LNCAP (cell line): ENCODE measurements at regions not wholly inside any gene's neighbourhood (a gene's known extent, or its start where the extent isn't known, plus 50 kb on each side); places are given as distances from the start of the nearest gene placed in this dataset.

ENCODE experiments used
- TF ChIP-seq, protein P1 (sequence below): fragments of 450-650 bp; IDR thresholded peaks from 2 replicates; pipeline ENCODE4 v1.5.1; 2017; ENCODE audit warnings: mild to moderate bottlenecking

DNA sequence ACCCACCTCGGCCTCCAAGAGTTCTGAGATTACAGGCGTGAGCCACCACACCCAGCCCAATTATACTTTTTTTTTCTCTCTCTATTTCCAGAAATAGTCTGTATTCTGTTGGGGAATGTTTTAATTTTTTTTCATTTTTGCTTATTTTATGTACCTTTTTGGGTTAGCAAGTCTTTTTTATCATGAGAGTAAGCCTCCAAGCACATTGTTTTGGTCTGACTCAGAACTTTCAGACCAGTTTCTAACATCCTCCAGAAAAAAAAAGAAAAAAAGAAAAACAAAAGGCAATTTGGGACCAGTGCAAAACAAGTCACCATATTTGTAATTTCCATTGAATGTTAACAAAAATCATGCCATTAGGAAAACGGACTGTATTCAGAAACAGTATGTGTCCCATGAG, 1465.5 kb downstream of the SLITRK5 start:
- TF ChIP-seq, protein P1, sequence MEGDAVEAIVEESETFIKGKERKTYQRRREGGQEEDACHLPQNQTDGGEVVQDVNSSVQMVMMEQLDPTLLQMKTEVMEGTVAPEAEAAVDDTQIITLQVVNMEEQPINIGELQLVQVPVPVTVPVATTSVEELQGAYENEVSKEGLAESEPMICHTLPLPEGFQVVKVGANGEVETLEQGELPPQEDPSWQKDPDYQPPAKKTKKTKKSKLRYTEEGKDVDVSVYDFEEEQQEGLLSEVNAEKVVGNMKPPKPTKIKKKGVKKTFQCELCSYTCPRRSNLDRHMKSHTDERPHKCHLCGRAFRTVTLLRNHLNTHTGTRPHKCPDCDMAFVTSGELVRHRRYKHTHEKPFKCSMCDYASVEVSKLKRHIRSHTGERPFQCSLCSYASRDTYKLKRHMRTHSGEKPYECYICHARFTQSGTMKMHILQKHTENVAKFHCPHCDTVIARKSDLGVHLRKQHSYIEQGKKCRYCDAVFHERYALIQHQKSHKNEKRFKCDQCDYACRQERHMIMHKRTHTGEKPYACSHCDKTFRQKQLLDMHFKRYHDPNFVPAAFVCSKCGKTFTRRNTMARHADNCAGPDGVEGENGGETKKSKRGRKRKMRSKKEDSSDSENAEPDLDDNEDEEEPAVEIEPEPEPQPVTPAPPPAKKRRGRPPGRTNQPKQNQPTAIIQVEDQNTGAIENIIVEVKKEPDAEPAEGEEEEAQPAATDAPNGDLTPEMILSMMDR = no peak

DNA sequence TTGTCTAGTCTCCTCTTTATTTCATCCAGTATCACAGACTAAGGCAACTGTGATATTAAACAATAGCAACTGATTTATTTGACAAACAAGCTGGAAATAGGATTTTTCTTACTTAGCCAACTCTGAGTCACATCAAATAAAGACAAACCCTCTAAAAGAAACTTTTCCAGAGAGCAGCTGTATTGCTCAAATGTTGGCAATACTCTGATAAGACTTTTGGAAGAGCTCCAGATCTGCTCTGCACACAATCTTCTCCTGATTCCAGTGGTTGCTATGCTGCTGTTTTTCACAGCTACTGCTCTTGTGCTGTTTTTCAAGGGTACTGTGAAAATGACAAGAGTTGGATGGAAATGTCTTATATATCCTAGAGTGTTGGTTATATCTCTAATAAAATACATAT, 1479.2 kb downstream of the SLITRK5 start:
- TF ChIP-seq, protein P1 = no peak

DNA sequence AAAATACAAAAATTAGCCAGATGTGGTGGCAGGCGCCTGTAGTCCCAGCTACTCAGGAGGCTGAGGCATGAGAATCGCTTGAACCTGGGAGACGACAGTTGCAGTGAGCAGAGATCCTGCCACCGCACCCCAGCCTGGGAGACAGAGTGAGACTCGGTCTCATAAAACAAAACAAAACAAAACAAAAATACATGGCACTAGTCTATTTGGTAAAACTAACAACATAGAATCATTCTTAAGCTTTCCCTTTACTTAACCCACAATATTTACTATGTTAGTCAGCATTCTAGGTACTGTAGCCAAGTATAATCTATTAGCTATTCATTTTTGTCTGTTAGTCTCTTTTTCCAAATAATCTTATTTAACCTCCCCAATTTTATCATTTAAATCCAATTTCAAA, 1482.8 kb downstream of the SLITRK5 start:
- TF ChIP-seq, protein P1 = no peak

DNA sequence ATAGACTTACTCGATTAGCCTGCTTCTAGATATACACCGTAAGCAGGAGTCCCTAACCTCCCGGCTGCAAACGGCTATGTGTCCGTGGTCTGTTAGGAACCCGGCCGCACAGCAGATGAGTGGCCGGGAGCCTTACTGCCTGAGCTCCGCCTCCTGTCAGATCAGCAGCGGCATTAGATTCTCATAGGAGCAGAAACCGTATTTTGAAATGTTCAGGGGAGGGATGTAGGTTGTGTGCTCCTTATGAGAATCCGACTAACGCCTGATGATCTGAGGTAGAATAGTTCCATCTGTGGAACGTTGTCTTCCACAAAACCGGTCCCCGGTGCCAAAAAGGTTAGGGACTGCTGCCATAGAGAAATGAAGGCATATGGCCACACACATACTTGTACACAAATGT, 1491.9 kb downstream of the SLITRK5 start:
- TF ChIP-seq, protein P1 = no peak

DNA sequence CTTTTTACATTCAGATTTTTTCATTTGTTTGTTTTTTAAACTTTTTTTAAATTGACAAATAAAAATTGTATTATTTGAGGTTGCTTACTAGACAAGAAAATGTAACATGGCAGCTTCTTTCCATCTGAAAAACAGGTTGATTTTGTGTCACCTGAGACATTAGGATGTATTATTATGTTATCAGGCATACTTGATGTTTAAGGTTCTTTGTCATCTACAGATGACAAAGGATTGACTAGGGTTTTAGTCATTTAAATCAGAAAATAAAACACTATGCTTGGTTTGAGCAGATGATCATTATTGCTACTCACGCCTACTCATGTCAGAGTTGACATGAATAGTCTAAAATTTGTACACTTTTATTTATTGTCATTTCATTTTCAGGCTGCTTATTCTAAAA, 1494.5 kb downstream of the SLITRK5 start:
- TF ChIP-seq, protein P1 = no peak

DNA sequence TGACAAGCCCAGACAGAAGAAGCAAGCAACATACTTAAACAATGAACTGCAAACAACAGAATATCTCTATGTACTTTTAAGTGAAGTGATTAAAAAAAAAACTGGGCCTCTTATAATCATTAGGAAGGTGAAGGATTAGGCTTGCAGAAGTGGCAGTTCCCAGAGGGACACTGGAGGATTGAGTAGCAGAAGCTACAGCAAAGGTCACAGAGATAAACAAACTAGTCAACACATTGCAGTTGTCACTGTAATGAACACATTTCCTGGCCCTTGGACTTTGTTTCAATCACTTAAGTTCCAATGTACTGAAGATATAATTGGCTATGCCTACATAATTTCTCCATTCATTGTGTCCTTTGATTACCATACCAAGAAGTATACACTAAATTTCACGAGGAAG, 1498.8 kb downstream of the SLITRK5 start:
- TF ChIP-seq, protein P1 = no peak

DNA sequence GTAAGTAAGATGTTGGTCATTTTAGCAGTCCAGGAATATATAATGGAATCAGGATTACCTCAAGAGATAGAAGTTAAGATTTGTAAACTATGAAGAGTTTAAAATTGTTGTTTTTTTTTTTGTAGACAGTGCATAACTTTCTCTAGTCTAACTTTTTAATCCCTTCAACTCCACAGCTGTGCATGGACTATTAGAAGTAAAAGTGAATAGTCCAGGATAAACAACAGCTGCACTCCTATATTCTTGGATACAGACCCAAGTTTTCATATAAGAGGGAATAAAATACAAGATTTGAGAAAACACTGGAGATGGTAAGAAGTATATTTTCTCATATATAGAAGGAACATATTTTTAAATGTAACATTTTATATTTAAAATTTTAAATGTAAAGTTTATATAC, 1509.9 kb downstream of the SLITRK5 start:
- TF ChIP-seq, protein P1 = no peak

DNA sequence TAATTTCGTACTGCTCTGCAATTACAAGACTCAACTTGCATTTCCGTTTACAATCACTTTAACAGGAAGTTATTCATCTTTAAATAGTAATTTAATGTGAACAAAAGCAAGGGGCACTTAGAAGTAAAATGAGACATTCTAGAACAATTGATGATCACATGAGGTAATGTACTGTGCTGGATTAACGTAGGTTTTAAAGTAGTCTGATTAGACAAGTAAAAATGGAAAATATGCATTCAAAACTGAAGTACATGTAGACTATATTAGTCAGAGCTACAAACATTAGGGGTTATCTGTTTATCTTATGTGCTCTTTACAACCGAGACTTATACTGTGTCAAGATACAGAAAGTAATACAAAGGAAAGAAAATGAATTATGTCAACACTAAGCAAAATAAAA, 1528.0 kb downstream of the SLITRK5 start:
- TF ChIP-seq, protein P1 = no peak
